Breast epithelium (tissue), 3 donors: ENCODE measurements at regions not wholly inside any gene's neighbourhood (a gene's known extent, or its start where the extent isn't known, plus 50 kb on each side); places are given as distances from the start of the nearest gene placed in this dataset.

Source experiments
- CTCF ChIP-seq, 3 donors: fragments of 450-650 bp; IDR thresholded peaks; one replicate each; pipeline ENCODE4 v1.5.1; 2016 to 2017; ENCODE audit warnings: antibody characterized with exemption in 3 of 3, mild to moderate bottlenecking in 3 of 3, moderate library complexity in 3 of 3
- POLR2A ChIP-seq: fragments of 450-650 bp; IDR thresholded peaks from one replicate; pipeline ENCODE4 v1.6.1; 2016; ENCODE audit warnings: antibody characterized with exemption, mild to moderate bottlenecking, moderate library complexity

- TF ChIP-seq POLR2A: no peak
- TF ChIP-seq CTCF (IDR thresholded peaks at IDR 0.05): no peak
Observed at GRCh38 chr7:18290223-18290622, 205.3 kb upstream of the HDAC9 start.
